Lung (tissue), 11 donors: ENCODE measurements at regions not wholly inside any gene's neighbourhood (a gene's known extent, or its start where the extent isn't known, plus 50 kb on each side); places are given as distances from the start of the nearest gene placed in this dataset.

Source experiments
- ATAC-seq: fragments of 200-7000 bp; cut with Tn5 transposase; one replicate; pipeline ENCODE4 v1.9.1; 2020; ENCODE audit warnings: moderate number of reproducible peaks; ENCODE audit not compliant: insufficient read depth, low FRiP score
- DNase-seq, 3 donors: peaks; one replicate each; pipeline ENCODE4 v3.0.0-alpha.2; 2013 to 2017
- H3K27ac ChIP-seq, 2 donors: one replicate each; pipeline ENCODE4 v1.5.1; 2013; ENCODE audit warnings: mild to moderate bottlenecking in 2 of 2, moderate library complexity in 2 of 2, control low read depth in 1 of 2, inconsistent platforms in 1 of 2, low read depth in 1 of 2, low read length in 1 of 2
- H3K27me3 ChIP-seq, 3 donors: one replicate each; pipeline ENCODE4 v1.5.1; 2013; ENCODE audit warnings: low read length in 2 of 3; ENCODE audit not compliant: control insufficient read depth in 3 of 3, insufficient read depth in 3 of 3
- H3K36me3 ChIP-seq, 4 donors: one replicate each; pipeline ENCODE4 v1.5.1; 2013; ENCODE audit warnings: low read length in 4 of 4, mild to moderate bottlenecking in 1 of 4, moderate library complexity in 1 of 4; ENCODE audit not compliant: control insufficient read depth in 4 of 4, insufficient read depth in 4 of 4
- H3K4me1 ChIP-seq, 5 donors: one replicate each; pipeline ENCODE4 v1.5.1; 2013; ENCODE audit warnings: low read length in 5 of 5, mild to moderate bottlenecking in 2 of 5, moderate library complexity in 1 of 5; ENCODE audit not compliant: control insufficient read depth in 5 of 5, insufficient read depth in 5 of 5
- H3K4me3 ChIP-seq: one replicate; pipeline ENCODE4 v1.5.1; 2013; ENCODE audit warnings: mild to moderate bottlenecking, control low read depth, moderate library complexity
- H3K9ac ChIP-seq, 2 donors: one replicate each; pipeline ENCODE4 v1.5.1; 2013; ENCODE audit warnings: low read length in 2 of 2, control low read depth in 1 of 2; ENCODE audit not compliant: insufficient read depth in 1 of 2
- H3K9me3 ChIP-seq, 4 donors: one replicate each; pipeline ENCODE4 v1.5.1; 2013; ENCODE audit warnings: low read length in 3 of 4, mild to moderate bottlenecking in 1 of 4, moderate library complexity in 1 of 4; ENCODE audit not compliant: control insufficient read depth in 4 of 4, insufficient read depth in 3 of 4
- CTCF ChIP-seq: IDR thresholded peaks from 2 replicates; pipeline ENCODE4 v1.5.1; 2012; ENCODE audit warnings: mild to moderate bottlenecking; ENCODE audit errors: control extremely low read depth, extremely low read depth
- WGBS, 2 donors: extraction: QIAGEN DNeasy Blood & Tissue Kit; methylation state at CpG; one replicate each; pipeline ENCODE4 v1.1.7; 2013; 5-methylcytosine and 5-hydroxymethylcytosine counted together
- donor health status: control.
- donor health status: control.
- donor health status: Bipolar disorder and iron deficiency.
- donor health status: healthy.
- donor health status: DM: yes; HTN: yes; CAD: no.

GRCh38 chr2:5955921-5956320 is 263.7 kb downstream of the SOX11 start:
- no peak for ATAC-seq
- Histone ChIP-seq H3K4me3 (no peak overlapping the region), H3K27ac (no peak overlapping the region), H3K9ac (no peak overlapping the region), H3K27me3 (no peaks in the 10 kb centered on the region), H3K36me3 (no peaks in the 10 kb centered on the region), H3K9me3 (peaks cover 0 to 6% (median 0%) of the 10 kb centered on the region in 4 donors), H3K4me1 (peaks cover 0 to 6% (median 0%) of the 10 kb centered on the region in 5 donors)
- no peak for DNase-seq
- TF ChIP-seq CTCF, result no peak

GRCh38 chr2:5959836-5960820 is 267.9 kb downstream of the SOX11 start:
- Histone ChIP-seq H3K36me3 (no peaks in the 10 kb centered on the region), H3K9ac (no peak overlapping the region), H3K27me3 (no peaks in the 10 kb centered on the region), H3K4me3 (no peak overlapping the region), H3K27ac (no peak overlapping the region), H3K4me1 (no peaks in the 10 kb centered on the region), H3K9me3 (peaks cover 0 to 6% (median 0%) of the 10 kb centered on the region in 4 donors)
- WGBS, 2 donors, result 83 to 86% methylated on average over 6 of the region's 6 CpGs
- DNase-seq (no peak), ATAC-seq (no peak)
- no peak for TF ChIP-seq CTCF

- H3K9ac ChIP-seq, result no peak overlapping the region
- H3K27ac ChIP-seq, result no peak overlapping the region
- no peak for DNase-seq
- H3K36me3 ChIP-seq, result no peaks in the 10 kb centered on the region
- H3K4me1 ChIP-seq, result no peaks in the 10 kb centered on the region
- H3K4me3 ChIP-seq, result no peak overlapping the region
- no peaks in the 10 kb centered on the region for H3K27me3 ChIP-seq
- H3K9me3 ChIP-seq, result peaks cover 0 to 4% (median 0%) of the 10 kb centered on the region in 4 donors
- WGBS, 2 donors, result 92% methylated on average over 6 of the region's 6 CpGs
- no peak for TF ChIP-seq CTCF
- ATAC-seq, result no peak
Measured at GRCh38 chr2:5967506-5967905, 275.3 kb downstream of the SOX11 start.
